Fibroblast of lung (primary cell): ENCODE measurements at regions not wholly inside any gene's neighbourhood (a gene's known extent, or its start where the extent isn't known, plus 50 kb on each side); places are given as distances from the start of the nearest gene placed in this dataset.

Source experiments
- CTCF ChIP-seq, 2 donors: IDR thresholded peaks in 1 of 2; conservative IDR thresholded peaks in 1 of 2; 1 replicate in 1 of 2; 2 replicates in 1 of 2; pipeline ENCODE4 v1.5.1; 2011 to 2012; ENCODE audit warnings: low read length in 2 of 2, control low read depth in 1 of 2, inconsistent platforms in 1 of 2, low read depth in 1 of 2, mild to moderate bottlenecking in 1 of 2
- EZH2 ChIP-seq: IDR thresholded peaks from 2 replicates; pipeline ENCODE4 v1.5.1; 2012; ENCODE audit warnings: low read length, control low read depth, mild to moderate bottlenecking; ENCODE audit errors: missing control alignments

DNA sequence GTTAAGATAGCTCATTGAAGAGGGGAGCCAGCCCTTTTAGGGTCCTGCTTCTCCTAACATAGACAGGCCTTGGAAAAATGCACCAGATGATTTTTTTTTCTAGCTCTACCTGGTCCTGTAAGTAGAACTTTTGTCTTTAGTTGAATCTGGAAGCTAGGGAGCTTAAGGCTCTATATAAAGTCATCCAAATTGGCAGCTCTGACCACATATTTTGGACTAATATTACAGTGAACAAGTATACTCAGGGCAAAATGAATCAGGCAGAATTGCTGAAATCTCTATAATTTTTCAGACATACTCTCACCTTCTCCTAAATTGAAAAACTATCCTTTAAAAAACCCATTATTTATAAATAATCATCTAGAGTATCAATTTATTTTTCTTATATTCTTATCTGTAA lies 375.6 kb downstream of the OSTF1 start:
- TF ChIP-seq CTCF (conservative IDR thresholded peaks at IDR 0.05 in 1 of 2, IDR thresholded peaks at IDR 0.05 in 1 of 2; ENCODE audit: low read depth in 1 of 2, low read length in 2 of 2) (no peak), EZH2 (no peak)
